HPDE6-E6E7 (cell line): ENCODE measurements at regions not wholly inside any gene's neighbourhood (a gene's known extent, or its start where the extent isn't known, plus 50 kb on each side); places are given as distances from the start of the nearest gene placed in this dataset.

ENCODE experiments used
- DNase-seq: peaks from one replicate; pipeline ENCODE4 v3.0.0; 2011; ENCODE audit warnings: missing footprints; ENCODE audit errors: extremely low spot score

GRCh38 chr4:156710365-156711192, 261.0 kb downstream of the PDGFC start:
- DNase-seq: no peak

GRCh38 chr4:156705311-156705710, 266.3 kb downstream of the PDGFC start:
- no peak for DNase-seq

GRCh38 chr4:156695163-156695562, 276.4 kb downstream of the PDGFC start:
- DNase-seq: no peak

- DNase-seq: no peak
Measured at GRCh38 chr4:156694413-156694812, 277.2 kb downstream of the PDGFC start.

- DNase-seq: no peak
Measured at GRCh38 chr4:156693557-156693956, 278.0 kb downstream of the PDGFC start.

GRCh38 chr4:156692016-156692415, 279.6 kb downstream of the PDGFC start:
- DNase-seq: no peak

- DNase-seq: no peak
Measured at GRCh38 chr4:156690572-156690971, 281.0 kb downstream of the PDGFC start.

- no peak for DNase-seq
Measured at GRCh38 chr4:156686120-156686519, 285.5 kb downstream of the PDGFC start.

GRCh38 chr4:156685308-156685707, 286.3 kb downstream of the PDGFC start:
- DNase-seq: no peak

GRCh38 chr4:156677656-156678055, 293.9 kb downstream of the PDGFC start:
- DNase-seq: no peak

GRCh38 chr4:156677131-156677531, 294.5 kb downstream of the PDGFC start:
- peak; percentile 53 for DNase-seq

GRCh38 chr4:156676116-156676851, 295.3 kb downstream of the PDGFC start:
- DNase-seq: no peak

- no peak for DNase-seq
Measured at GRCh38 chr4:156673483-156673882, 298.1 kb downstream of the PDGFC start.

GRCh38 chr4:156672492-156673305, 298.9 kb downstream of the PDGFC start:
- DNase-seq: no peak

GRCh38 chr4:156665780-156666366, 305.7 kb downstream of the PDGFC start:
- DNase-seq: no peak

- DNase-seq: no peak
Measured at GRCh38 chr4:156663663-156664062, 307.9 kb downstream of the PDGFC start.

GRCh38 chr4:156662921-156663320, 308.7 kb downstream of the PDGFC start:
- no peak for DNase-seq

- DNase-seq: no peak
Measured at GRCh38 chr4:156661555-156661954, 310.0 kb downstream of the PDGFC start.

- DNase-seq: no peak
Measured at GRCh38 chr4:156660465-156660864, 311.1 kb downstream of the PDGFC start.

GRCh38 chr4:156659983-156660382, 311.6 kb downstream of the PDGFC start:
- no peak for DNase-seq

GRCh38 chr4:156659570-156659969, 312.0 kb downstream of the PDGFC start:
- DNase-seq: no peak

GRCh38 chr4:156656896-156657295, 314.7 kb downstream of the PDGFC start:
- DNase-seq: no peak
